ENCODE measurements at regions not wholly inside any gene's neighbourhood (a gene's known extent, or its start where the extent isn't known, plus 50 kb on each side); places are given as distances from the start of the nearest gene placed in this dataset.

GRCh38 chr5:5755888-5756287, 333.4 kb downstream of the ICE1 start:
- Histone ChIP-seq H3K36me3 (ENCODE audit: control insufficient read depth in 2 of 3, insufficient read depth in 3 of 3, low read length in 3 of 3) (no peaks in the 10 kb centered on the region), H3K9me3 (ENCODE audit: control insufficient read depth in 2 of 3, insufficient read depth in 1 of 3, low read length in 3 of 3) (no peaks in the 10 kb centered on the region), H3K4me1 (ENCODE audit: control insufficient read depth in 2 of 3, insufficient read depth in 2 of 3, low read depth in 1 of 3, low read length in 3 of 3) (no peaks in the 10 kb centered on the region), H3K4me3 (ENCODE audit: low read length in 3 of 3) (no peak overlapping the region), H3K9ac (ENCODE audit: low read length in 3 of 3) (no peak overlapping the region), H3K27me3 (ENCODE audit: control insufficient read depth, insufficient read depth, low read length) (no peaks in the 10 kb centered on the region), H3K27ac (ENCODE audit: low read depth in 2 of 2, low read length in 2 of 2) (no peak overlapping the region)
- FAIRE-seq (no peak), DNase-seq (no peak)
- intact Hi-C loops (cut with DNase I), result no loop called here
- no peak for TF ChIP-seq CTCF (IDR thresholded peaks at IDR 0.05; ENCODE audit: borderline replicate concordance, extremely low read depth, insufficient read depth)

- no peaks in the 10 kb centered on the region for H3K9me3 ChIP-seq (ENCODE audit: control insufficient read depth in 2 of 3, insufficient read depth in 1 of 3, low read length in 3 of 3)
- intact Hi-C loops (cut with DNase I), result no loop called here
- H3K4me3 ChIP-seq (ENCODE audit: low read length in 3 of 3), result no peak overlapping the region
- no peak for FAIRE-seq
- no peaks in the 10 kb centered on the region for H3K4me1 ChIP-seq (ENCODE audit: control insufficient read depth in 2 of 3, insufficient read depth in 2 of 3, low read depth in 1 of 3, low read length in 3 of 3)
- no peaks in the 10 kb centered on the region for H3K36me3 ChIP-seq (ENCODE audit: control insufficient read depth in 2 of 3, insufficient read depth in 3 of 3, low read length in 3 of 3)
- no peaks in the 10 kb centered on the region for H3K27me3 ChIP-seq (ENCODE audit: control insufficient read depth, insufficient read depth, low read length)
- H3K27ac ChIP-seq (ENCODE audit: low read depth in 2 of 2, low read length in 2 of 2), result no peak overlapping the region
- no peak for DNase-seq
- TF ChIP-seq CTCF (IDR thresholded peaks at IDR 0.05; ENCODE audit: borderline replicate concordance, extremely low read depth, insufficient read depth), result no peak
- H3K9ac ChIP-seq (ENCODE audit: low read length in 3 of 3), result no peak overlapping the region
Measured at GRCh38 chr5:5752844-5753243, 330.4 kb downstream of the ICE1 start.

GRCh38 chr5:5751987-5752386, 329.5 kb downstream of the ICE1 start:
- intact Hi-C loops (cut with DNase I), result no loop called here
- TF ChIP-seq CTCF (IDR thresholded peaks at IDR 0.05; ENCODE audit: borderline replicate concordance, extremely low read depth, insufficient read depth), result no peak
- DNase-seq, result peak in 2 of 5 donors; percentile 10 to 16
- Histone ChIP-seq H3K36me3 (ENCODE audit: control insufficient read depth in 2 of 3, insufficient read depth in 3 of 3, low read length in 3 of 3) (no peaks in the 10 kb centered on the region), H3K4me3 (ENCODE audit: low read length in 3 of 3) (no peak overlapping the region), H3K4me1 (ENCODE audit: control insufficient read depth in 2 of 3, insufficient read depth in 2 of 3, low read depth in 1 of 3, low read length in 3 of 3) (no peaks in the 10 kb centered on the region), H3K9me3 (ENCODE audit: control insufficient read depth in 2 of 3, insufficient read depth in 1 of 3, low read length in 3 of 3) (no peaks in the 10 kb centered on the region), H3K9ac (ENCODE audit: low read length in 3 of 3) (no peak overlapping the region), H3K27ac (ENCODE audit: low read depth in 2 of 2, low read length in 2 of 2) (no peak overlapping the region), H3K27me3 (ENCODE audit: control insufficient read depth, insufficient read depth, low read length) (no peaks in the 10 kb centered on the region)
- no peak for FAIRE-seq

- H3K27me3 ChIP-seq (ENCODE audit: control insufficient read depth, insufficient read depth, low read length), result no peaks in the 10 kb centered on the region
- FAIRE-seq, result no peak
- intact Hi-C loops (cut with DNase I), result no loop called here
- TF ChIP-seq CTCF (IDR thresholded peaks at IDR 0.05; ENCODE audit: borderline replicate concordance, extremely low read depth, insufficient read depth), result no peak
- no peak overlapping the region for H3K9ac ChIP-seq (ENCODE audit: low read length in 3 of 3)
- no peak for DNase-seq
- no peaks in the 10 kb centered on the region for H3K36me3 ChIP-seq (ENCODE audit: control insufficient read depth in 2 of 3, insufficient read depth in 3 of 3, low read length in 3 of 3)
- H3K27ac ChIP-seq (ENCODE audit: low read depth in 2 of 2, low read length in 2 of 2), result no peak overlapping the region
- no peaks in the 10 kb centered on the region for H3K9me3 ChIP-seq (ENCODE audit: control insufficient read depth in 2 of 3, insufficient read depth in 1 of 3, low read length in 3 of 3)
- no peak overlapping the region for H3K4me3 ChIP-seq (ENCODE audit: low read length in 3 of 3)
- no peaks in the 10 kb centered on the region for H3K4me1 ChIP-seq (ENCODE audit: control insufficient read depth in 2 of 3, insufficient read depth in 2 of 3, low read depth in 1 of 3, low read length in 3 of 3)
Measured at GRCh38 chr5:5751498-5751897, 329.0 kb downstream of the ICE1 start.
